ENCODE measurements at regions not wholly inside any gene's neighbourhood (a gene's known extent, or its start where the extent isn't known, plus 50 kb on each side); places are given as distances from the start of the nearest gene placed in this dataset.

DNA sequence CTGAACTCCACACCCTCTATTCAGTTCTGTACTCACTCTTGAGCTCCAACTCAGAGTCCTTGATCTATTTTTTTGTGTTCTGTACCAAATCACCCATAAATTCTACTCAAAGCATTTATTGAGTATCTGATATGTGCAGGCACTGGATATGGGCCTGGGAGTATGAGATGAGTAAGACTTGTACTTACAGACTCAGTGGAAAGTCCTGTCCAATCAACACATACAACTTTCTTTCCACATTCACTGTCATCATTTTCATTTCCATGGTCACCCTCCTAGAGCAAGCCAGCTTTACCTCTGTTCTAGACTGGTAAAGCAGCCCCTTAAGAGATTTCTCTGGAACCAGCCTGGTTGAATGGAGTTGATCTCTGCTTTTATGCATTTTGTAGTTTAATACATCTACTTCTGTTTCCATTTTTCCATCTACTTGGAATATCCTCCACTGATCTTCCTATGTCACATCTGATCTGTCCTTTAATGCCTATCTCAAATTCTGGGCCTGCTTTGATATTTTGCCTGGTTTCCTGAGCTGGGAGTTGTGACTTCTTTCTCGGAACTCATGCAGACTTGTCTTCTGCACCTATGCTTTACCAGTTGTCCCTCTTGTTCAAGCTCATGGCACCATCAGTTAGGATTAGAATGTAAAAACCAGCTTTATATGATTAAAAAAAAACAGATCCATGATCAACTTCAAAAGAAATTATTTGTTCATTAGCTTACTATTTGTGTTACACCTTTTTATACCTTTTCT, 96.9 kb upstream of the GLS start:
- DNase-seq (ENCODE audit: low read depth): no peak

- no peak for DNase-seq (ENCODE audit: low read depth)
Observed at GRCh38 chr2:190785334-190785733, 95.3 kb upstream of the GLS start.

DNA sequence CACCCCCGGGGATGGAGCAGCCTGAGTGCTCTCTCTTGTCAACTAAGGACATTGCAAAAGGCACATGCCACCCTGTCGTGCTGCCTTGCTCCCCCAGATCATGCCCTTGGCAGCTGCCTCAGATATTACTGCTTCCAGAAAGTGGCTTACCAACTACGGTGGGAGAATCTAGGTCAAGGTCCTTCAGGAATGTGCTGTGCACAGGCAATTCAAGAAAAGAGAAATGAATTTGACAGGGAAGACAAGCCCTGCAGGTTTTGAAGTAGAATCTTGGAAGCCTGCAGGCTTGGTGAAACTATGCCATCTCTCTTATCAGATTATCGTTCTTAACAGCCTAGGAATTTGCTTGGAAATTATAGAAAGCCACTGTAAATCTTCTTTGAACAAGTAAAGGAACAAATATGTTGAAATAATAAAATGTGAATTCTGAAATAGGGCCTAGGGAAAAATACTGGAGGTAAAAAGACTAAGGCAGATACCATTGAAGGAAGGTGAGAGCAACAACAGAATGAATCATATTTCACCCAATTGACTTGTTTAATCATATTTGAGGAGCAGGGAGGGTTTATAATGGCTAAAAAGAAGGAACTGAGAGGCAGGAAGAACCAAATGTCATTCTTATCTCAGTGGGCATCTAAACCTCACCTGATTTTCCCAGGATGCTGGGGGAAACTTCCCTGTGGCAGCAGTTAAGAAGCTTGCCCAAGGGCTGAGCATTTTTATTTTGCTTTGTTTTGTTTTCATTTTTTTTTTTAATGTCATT, 94.0 kb upstream of the GLS start:
- no peak for DNase-seq (ENCODE audit: low read depth)

DNA sequence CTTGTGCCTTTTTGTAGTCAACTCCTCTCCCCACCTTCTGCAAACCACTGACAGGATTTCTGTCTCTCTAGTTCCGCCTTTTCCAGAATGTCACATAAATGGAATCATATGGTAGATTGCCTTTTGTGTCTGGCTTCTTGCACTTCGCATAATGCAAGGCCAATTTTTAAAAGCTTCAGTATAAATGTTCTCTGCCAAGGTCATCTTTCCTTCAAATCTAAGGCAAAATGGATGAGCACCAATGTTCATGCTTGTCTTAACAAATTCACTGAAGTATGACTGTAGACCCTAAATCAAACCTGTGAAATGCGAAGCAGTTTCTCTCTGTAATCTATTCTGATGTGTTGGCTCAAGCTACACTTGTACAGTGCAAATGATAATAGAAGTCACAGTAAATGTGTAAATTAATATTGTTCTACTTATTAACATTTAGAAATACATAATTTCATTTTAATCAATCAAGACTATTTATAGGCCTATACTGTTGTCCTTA, 92.8 kb upstream of the GLS start:
- DNase-seq (ENCODE audit: low read depth): no peak

GRCh38 chr2:190789074-190790004, 91.3 kb upstream of the GLS start:
- no peak for DNase-seq (ENCODE audit: low read depth)

GRCh38 chr2:190791347-190791975, 89.2 kb upstream of the GLS start:
- peak; percentile 39 for DNase-seq (ENCODE audit: low read depth)

- no peak for DNase-seq (ENCODE audit: low read depth)
Observed at GRCh38 chr2:190791976-190792575, 88.5 kb upstream of the GLS start.

- DNase-seq (ENCODE audit: low read depth): no peak
Observed at GRCh38 chr2:190792956-190793888, 87.4 kb upstream of the GLS start.

- no peak for DNase-seq (ENCODE audit: low read depth)
Observed at GRCh38 chr2:190794377-190794776, 86.2 kb upstream of the GLS start.

DNA sequence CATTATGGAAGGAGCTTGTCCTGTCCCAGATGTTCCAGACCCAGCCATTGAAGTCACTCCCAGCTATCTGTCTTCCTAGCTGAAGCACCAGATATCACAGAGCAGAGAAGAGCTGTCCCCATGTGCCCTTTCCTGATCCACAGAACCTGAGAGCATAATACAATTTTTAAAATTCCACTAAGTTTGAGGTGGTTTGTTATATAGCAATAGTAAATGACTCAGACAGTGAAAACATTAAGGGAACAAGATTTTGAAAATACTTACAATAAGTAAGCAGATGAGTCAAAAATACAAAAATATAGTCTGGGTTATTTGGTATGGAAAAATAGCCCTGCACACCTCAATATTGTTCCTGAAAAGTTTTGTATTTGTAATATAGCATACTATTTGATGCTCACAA, 85.8 kb upstream of the GLS start:
- no peak for DNase-seq (ENCODE audit: low read depth)

DNA sequence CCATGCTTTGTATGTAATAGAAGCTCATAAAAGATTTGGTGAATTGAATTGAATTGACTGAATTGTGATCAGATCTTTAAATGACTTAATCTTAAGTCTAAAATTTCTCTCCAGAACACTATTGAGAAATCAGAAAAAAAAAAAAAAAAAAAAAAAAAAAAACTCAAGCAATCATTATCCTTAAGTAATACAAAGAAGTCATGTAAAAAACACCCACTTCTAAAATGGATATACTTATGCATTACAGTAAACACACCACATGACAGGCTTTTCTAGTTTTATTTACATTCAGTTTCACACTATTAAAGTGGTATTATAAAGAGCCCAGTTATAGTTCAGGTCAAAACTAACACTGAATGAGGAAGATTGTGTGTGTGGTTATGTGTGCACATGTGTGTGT, 84.9 kb upstream of the GLS start:
- no peak for DNase-seq (ENCODE audit: low read depth)

DNA sequence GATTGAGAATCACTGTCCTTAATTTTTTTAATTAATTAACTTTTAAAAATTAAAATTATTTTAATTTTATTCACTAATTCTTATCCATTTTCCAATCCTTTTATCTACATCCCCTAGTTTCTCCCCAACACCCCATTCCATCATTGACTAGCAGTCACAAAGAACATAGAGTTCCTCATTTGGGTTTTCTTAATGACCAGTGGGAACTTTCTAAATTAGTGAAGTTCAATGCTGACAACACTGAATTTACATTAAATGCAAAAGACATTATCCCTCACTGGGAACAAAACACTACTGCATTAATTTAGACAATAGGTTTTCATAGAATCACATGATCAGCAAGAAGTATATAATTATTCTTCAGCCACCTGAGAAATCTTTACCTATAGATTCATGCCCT, 80.6 kb upstream of the GLS start:
- no peak for DNase-seq (ENCODE audit: low read depth)

DNA sequence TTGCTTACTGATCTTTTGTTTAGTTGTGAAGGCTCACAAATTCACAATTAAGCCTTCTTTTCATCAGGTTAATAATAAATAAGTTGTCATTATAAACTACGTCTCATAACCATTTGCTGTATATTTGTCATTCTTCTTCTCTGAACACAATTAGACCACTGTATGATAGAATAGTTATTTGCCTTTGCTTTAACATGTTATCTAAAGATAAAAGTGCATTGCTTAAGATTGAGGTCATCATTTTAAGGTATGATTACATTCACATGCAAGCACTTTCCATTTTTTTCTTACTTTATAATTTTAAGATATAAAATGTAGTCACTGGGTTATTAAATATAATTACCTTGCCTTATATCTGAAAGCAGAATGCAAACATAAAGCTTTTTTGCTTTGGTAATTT, 80.1 kb upstream of the GLS start:
- no peak for DNase-seq (ENCODE audit: low read depth)

- no peak for DNase-seq (ENCODE audit: low read depth)
Observed at GRCh38 chr2:190802129-190802528, 78.5 kb upstream of the GLS start.

DNA sequence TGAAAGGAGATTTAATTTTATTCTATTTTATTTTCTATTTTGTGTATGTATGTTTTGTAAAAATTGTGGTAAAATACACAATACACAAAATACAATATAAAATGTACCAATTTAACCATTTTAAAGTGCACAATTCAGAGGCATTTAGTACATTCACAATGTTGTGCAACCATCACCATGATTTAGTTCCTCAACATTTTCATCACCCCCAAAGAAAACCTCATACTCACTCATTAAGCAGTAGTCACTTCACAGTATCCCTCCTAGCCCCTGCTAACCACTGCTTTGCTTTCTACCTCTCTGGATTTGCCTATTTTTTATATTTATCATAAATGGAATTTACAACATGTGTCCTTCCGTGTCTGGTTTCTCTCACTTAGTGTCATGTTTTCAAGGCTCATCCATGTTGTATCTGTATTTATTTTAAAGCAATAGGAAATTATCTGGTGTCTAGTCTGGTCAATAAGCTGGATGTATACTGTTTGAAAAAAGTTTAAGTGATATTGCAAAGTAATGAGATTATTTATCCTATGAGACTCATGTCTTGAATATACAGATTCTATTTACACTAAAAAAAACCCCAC, 77.9 kb upstream of the GLS start:
- no peak for DNase-seq (ENCODE audit: low read depth)

GRCh38 chr2:190804182-190804795, 76.3 kb upstream of the GLS start:
- DNase-seq (ENCODE audit: low read depth): no peak

DNA sequence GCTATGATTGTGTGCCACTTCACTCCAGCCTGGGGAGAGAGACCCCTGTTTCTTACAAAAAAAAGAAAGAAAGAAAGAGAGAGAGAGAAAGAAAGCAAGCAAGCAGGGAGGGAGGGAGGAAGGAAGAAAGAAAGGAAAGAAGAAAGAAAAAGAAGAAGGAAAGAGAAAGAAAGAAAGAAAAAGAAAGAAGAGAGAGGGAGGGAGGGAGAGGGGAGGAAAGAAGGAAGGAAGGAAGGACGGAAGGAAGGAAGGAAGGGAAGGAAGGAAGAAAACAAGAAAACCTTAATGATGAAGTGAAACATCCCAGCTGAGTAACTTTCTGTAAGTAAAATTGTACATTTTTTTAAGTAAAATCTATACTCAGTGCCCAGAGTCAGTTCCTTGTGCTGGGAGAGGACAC, 75.5 kb upstream of the GLS start:
- no peak for DNase-seq (ENCODE audit: low read depth)

DNA sequence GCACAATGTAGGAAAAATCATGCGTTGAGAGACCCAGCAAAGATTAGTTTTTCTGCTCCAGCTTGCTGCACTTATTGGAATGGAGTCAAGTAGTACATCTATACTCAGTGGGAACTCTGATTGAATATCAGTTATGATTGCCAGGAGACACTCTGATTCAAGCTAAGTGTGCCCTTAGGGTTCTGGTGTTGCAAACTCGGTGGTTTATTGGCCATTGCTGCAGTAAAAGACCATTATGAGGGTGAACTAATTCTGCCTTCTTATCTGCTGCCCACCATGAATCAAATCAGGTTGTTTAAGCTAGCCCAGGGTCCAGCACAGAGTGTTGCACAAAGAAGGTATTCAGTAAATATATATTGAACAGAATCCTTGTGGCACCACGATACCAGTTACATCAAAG, 74.8 kb upstream of the GLS start:
- no peak for DNase-seq (ENCODE audit: low read depth)

DNA sequence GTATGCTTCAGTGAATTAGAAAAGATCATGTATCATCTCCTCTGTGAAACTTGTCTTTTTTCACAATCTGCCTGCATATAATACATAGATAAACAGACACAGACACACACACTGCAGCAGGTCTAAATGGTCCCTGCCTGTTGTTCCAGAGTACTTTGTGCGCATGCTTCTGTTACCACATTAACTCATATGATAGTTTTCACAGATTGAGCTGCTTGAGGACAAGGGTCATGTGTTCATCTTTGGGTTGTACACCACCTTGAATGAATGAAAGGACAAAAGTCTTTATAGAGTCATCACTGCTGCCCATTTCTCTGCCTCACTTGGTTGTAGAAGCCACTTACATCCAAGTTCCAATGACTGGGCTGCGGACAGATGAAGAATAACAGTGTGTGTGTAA, 72.7 kb upstream of the GLS start:
- DNase-seq (ENCODE audit: low read depth): no peak

All from activated T-cell treated with anti-CD3 and anti-CD28 coated beads for 24 hours (primary cell).